HG03460 (cell line): ENCODE measurements at regions not wholly inside any gene's neighbourhood (a gene's known extent, or its start where the extent isn't known, plus 50 kb on each side); places are given as distances from the start of the nearest gene placed in this dataset.
A peak's percentile ranks its signal among the peaks of the same experiment; 100 is the strongest.

Experiments used
- ATAC-seq: cut with Tn5 transposase; IDR thresholded peaks from one replicate; pipeline ENCODE4 v1.9.1; 2021; ENCODE audit not compliant: unreplicated experiment

DNA sequence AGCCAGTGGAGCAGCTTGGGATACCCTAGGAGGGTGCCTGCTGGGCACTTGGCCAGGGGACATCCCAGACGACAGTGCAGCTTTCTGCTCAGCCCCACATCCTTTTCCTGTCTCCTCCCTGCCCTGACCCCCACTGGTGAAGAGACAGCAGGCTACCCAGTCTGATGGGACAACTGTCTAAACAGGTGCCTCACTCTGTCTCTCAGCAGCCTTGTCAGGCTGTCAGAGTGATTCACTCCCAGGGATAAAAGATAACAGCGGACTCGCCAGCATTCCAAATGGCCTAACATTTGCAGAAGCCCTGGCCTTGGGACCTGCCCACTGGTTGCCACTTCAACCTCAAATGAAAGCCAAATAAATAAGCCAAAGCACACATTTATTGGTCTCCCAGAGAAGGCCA lies 318.6 kb upstream of the PLET1 start:
- ATAC-seq: no peak

DNA sequence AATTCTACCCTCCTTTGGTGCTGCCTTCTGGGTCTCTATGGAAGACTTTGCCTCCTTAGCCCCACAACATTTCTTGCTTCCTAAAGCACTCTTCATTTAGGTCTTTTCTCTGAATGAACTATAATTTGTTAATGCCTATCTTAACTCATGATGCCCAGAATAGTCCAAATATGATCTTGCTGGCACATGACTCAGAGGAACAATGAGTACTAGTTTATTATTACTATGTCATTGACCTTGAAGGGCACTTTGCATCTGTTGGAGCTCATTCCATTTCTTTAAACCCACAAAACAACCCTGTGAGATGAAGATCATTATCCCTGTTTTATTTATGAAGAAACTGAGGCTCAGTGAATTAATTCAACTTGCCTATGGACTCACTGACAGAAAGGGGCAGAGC lies 320.2 kb upstream of the PLET1 start:
- ATAC-seq: no peak

DNA sequence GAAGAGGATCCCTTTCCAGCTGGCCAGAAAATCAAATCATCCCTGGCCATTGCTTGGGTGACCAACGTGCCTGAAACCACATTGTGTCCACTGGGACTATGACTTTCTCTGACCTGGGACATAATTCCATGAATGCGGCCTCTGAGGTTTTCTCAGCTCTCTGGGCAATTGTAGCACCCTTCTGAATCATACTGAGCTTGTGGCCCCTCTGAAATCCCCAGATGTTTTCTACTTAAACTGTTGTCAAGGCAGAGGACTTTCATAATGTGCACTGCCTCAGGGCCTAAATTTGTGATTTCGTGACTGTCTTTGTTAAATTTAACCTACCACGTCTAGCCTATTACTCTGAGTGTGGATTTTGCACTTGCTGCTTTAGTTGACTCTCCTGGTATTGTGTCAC lies 321.1 kb upstream of the PLET1 start:
- no peak for ATAC-seq

DNA sequence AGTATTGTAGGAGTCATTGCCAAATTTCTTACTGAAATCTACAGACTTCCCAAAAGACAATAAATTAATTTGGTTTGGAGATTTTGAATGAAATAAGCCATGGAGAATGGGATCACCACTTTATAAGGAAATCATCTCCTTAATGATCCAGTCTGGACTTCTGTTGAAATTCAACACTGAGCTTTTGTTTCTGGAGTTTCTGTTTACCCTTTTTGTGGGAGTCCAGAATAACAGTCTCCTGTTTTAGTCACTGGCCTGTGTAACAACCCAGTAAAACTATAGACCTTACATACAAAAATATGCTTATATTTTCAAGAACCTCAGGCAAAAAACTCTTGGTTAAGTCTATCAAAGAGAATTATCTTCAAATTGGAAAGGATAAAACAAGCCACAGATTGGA lies 321.7 kb upstream of the PLET1 start:
- ATAC-seq: no peak

DNA sequence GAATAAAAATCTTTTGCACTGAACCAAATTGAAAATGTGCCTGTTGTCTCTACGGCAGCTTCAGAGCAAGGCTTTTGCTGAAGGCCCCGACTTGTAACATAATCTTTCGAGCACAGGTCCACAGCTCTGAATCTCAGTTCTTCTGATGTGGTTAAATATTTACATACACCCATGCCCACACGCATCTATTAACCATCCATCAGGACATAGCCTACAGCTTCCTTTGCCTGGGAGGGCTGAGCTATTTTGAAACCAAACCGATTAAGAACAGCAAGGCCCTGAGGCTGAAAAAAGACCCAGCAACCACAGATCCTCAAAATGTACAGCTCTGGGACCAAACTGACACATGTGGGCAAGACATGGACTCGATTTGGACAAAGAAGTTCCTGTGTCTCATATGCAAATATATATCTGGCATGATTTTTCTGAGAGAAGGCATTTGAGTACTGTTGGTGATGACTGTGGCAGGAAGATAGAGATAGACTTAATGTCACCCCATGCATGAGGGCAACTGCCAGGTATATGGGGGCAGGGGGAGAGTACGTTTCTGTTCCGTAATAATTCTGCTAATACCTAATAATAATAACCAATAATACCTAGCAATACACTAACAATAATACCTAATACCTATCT lies 322.7 kb upstream of the PLET1 start:
- peak; percentile 87 for ATAC-seq

DNA sequence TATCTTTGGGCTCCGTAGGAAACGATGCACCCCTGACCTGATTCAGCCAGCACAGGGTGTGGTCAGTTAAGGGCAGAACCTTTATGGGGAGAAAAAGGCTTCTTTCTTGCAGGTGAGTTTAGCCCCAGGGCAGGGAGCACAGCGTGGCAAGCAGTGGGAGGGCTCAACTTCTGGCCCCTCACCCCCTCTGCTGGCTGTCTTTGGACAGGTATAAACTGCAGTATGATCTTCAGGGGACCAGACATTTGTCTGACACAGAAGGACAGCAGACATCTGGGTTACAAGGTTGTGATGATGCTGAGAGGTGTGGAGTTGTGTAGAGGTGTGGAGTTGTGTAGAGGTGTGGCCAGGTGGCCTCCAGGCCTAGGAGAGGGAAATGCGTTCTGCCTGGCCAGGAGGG lies 324.0 kb upstream of the PLET1 start:
- ATAC-seq: no peak

DNA sequence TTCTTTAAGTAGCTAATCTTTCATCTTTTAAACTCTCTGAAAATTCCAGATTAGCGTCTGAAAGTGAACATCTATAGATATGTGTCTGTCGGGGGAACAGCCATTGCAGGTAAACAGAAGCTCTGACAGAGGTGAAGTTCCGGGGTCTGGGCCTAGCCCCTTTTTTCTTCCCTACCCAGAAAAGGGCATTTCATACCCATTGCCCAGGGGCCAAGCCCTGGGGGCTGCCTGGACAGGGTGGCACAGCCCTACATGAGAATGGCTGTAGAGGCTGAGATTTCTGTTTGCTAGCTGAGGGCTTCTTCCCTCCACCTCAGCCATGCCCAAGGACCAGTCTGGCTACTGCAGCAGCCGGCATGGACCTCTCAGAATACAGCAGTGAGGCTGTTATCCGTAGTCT lies 327.0 kb upstream of the PLET1 start:
- no peak for ATAC-seq

DNA sequence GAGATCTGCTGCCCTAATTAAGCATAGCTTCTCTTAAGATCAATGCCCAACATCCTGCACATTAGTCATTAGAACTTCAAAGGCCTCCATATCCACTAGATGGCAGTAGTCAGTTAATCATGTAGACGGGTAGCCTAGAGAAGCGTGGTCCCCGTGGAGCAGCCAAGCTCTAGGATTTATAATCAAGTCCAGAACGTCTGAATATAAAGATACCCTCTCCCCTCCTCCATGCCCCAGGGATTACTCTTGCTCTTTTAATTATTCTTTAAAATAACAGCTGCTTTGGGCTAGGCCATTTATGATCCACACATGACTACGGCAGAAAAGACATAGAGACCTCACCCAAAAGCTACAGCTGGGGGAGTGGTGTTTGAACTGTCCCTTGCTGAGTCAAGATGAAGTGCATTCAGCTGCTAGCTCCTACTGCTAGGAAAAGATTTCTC lies 327.6 kb upstream of the PLET1 start:
- ATAC-seq: peak; percentile 36

DNA sequence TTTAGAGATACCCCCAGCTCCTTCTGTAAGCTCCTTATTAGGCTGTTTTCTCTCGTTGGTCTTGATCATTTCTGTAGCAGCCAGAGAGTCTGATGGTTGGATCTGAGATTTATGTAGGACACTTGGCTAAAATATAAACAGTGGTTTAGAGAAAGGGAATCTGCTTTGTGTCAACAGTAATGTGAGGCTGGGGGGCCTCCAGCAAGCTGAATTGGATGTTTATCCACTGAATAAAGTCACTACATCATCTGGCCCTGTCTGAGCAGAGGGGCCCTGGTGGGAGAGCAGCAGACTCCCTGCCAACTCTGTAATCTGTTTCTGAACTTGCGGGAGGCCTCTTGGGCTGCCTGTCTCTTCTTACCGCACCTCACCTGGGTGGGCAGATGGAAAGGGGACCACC lies 328.5 kb upstream of the PLET1 start:
- no peak for ATAC-seq

DNA sequence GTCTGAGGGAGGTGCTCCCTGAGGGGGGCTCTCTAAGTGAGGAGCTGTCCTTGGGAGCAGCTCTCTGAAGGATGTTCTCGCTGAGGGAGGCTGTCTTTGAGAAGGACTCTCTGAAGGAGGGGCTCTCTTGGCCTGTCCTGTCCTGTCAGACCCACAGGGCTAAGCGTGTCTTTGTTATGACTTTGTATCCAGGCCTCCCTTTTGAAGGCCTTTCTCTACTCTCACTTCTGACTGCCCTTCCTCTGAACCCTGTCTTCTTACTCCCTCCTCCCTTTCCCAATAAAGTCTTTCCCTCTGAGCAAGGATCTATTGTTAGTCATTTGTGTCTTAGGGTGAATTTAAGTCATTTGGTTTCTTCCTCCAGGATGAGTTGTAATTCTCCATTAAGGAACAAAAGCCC lies 330.1 kb upstream of the PLET1 start:
- no peak for ATAC-seq

DNA sequence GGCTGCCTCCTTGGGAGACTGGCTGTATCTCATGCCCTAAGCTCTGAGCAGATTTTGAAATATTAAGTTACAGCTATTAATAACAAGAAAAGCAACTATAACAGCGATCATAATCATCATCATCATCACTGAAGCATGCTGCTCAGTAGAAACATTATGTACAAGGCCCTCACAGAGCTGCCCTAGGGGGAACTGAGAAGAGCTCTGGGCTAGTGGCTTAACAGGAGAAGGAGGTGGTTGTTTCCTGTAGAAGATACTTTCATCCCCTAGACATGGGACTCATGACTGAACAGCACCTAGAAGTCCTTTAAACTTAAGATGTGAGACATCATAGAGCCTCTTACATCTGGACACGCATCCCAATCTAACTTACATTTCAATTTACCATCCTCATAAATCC lies 332.8 kb upstream of the PLET1 start:
- no peak for ATAC-seq

DNA sequence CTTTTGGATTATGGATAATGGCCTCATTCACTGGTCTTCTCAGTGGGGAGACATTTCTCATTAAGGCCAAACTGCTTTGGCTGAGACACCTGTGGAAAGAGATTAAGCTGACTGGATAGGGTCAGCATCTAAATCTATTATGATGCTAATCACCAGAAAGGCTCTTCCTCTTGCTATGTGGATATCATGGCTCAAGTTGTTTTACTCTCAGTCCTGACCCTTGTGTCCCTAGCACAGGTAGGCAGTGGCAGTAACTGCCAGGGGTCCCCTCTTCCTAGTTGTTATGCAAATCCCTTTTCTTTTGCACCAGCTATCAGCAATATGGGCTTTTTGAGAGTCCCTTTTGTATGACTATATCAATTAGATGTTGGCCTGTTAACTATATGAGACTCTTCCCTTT lies 335.7 kb upstream of the PLET1 start:
- ATAC-seq: no peak

DNA sequence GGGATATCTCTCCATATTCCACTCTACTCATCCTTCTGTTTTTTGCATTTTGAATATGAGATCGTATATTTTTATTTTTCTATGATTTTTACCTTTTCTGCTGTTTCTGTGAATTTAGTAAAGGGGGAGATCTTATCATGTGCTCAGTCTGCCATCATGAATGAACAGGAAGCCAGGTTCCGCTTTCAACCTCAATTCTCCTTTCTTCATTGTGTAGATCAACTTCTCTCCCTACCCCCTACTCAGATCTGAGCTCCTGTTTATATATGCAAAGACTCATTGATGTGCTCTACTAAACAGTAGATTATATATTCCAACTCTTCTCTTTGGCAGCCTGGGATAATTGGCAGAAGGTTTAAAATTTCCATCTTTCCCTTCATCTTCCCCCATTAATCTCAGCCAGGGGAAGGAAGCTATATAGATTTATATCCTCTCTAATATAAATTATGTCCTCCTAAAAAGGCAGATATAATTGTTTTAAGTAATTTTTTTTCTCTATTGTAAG lies 336.7 kb upstream of the PLET1 start:
- ATAC-seq: no peak

DNA sequence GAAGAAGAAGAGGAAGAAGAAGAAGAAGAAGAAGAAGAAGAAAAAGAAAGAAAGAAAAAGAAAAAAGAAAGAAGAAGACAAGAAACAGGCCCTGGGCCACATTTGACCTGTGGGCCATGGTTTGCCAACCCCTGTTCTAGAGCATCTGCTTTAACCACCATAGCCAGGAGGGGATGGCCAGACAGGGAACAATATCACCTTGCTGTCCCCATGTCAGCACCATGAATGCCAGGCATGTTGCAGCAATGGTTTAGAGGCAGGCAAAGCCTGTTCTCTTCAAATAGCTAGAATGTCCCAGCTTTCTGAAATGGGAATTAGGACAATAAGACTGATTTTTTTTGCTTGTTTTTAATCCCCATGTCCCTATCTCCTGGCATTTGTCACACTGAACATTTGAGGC lies 338.6 kb upstream of the PLET1 start:
- no peak for ATAC-seq

DNA sequence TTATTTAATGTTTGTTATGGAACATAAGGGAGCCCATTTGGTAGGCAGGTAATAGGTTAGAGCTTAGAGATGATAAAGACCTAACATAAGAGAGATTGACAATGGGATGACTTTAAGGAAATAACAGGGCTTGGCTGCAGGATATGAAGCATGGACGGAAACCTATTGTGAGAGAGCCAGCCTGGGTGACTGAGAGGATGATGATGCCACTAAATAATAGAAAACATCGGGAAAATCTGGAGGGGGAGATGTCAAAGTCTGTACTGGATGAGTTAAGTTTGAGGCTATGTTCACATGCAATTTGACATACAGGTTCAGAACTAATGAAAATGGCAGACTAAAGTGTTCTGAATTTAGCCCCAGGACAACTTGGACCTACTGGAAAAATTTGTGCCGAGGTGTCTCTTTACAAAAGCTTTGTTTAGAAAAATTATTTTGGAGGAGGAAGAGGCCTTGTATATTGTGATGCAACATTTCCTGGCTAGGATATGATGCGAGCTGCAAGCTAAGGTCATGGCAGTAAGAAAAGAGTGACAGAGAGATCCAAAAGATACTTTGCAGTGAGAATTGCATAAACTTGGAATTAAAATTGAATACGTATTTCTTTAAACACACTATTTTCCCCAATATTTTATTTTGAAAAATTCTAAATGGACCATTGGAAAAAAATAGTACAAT lies 339.3 kb upstream of the PLET1 start:
- no peak for ATAC-seq

DNA sequence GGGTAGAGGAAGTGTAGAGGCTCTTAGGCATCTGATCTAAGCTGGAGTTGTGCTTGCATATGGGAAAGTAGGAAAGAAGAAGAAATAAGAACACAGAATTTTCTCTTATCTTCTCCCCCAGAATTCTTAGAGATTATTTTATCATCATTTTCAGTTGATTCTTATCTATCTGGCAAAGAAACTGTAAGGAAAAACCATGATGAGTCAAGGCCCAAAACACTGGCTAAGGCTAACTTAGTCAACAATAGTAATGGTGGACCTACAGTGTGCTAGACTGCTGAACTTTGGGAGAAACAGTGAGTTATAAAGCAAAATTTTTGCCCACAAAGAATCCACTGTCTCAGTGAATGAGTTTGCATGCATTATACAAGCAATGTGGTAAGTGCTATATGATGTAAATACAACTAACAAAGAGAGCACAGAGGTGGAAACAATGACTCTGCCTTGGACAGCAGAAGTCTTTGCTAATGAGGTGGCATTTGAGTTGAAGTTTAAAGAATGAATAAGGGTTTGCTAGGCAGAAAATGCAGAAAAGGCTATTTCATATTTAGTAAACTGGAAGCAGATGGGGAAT lies 344.5 kb upstream of the PLET1 start:
- no peak for ATAC-seq

DNA sequence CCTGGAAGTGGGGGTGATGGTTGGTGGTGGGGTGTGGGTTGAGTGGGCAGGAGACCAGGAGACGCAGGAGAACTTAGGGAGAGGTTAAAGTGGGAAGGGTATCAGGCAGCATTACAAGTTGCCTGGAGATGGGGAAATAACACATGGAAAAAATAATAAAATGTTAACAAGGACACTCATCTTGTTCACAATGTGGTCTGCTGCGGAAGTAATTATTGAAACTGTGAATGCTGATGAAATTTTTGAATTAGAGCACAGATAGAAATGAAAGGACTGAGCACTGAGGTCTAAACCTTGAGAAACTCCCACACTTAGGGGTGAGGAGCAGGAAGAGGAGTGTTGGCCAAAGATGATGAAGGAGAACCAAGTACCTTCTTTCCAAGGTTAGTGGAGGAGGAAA lies 346.0 kb upstream of the PLET1 start:
- no peak for ATAC-seq

DNA sequence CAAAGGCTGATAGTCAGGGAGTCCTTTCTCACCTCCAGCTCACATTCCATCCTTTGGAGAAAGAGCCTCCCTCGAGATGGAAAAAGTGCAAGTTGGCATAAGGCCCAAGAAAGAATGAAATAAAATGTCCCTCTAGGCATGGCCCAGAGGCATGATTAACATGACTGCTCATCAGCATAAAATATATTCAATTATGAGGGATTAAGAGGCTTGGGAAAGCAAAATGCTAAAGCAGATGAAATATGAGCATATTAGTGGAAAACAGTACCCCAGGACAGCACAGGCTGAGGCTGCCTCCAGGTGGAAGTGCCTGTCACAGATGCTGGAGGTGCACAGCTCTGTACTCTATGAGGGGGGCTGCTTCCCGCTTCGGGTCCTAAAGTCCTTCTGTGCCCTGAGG lies 347.8 kb upstream of the PLET1 start:
- ATAC-seq: no peak

DNA sequence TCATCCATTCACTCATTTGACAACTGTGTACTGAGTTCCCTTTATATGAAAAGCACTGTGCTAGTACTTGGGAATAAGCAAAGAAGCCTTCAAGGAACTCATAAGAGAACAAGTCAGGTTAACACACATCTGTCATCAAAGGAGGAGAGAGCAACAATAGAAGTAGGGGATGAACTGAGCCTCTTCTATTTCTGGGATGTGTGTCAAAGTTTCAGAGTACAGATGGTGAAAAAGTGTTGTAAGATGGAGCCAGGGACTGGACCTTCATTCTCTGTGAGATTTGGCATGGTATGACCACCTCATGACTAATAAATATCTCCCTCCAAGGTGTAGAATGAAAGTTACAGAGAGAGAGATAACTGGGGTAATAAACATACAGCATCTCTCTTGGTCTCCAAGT lies 349.8 kb upstream of the PLET1 start:
- ATAC-seq: no peak

DNA sequence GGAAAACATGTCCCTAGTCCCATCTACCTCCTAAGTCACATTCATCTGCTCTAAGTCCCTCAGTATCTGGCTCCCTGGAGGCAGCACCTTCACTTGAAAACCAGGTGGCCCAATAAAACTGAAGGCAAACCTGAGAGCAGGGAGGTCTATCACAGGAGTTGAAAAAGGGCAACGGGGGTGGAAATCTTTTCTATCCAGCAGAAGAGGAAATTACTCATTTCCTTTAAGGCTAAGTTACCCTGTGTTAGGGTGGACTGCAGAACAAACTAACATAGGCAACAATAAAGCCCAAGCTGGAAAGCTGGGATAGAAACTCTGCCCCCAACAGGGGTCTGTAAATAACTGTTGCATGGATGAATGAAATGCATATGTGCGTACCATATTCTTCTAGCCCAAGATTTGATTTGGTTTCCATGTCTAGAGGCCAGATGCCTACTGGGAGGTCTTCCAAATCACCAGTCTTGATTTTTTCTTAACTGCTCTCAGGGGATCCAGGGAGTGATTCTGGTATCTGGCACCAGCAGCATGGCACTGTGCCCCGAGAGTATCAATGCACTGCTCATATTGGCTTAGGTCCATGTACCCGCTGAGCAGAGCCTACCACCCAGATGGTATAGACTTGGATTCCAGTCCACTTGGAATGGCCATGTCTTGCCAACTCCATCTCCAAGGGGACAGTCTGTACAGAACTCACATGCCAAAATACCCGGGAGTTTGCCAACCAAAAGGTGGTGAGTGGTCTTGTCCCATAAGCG lies 350.0 kb upstream of the NCAM1 start:
- ATAC-seq: no peak

DNA sequence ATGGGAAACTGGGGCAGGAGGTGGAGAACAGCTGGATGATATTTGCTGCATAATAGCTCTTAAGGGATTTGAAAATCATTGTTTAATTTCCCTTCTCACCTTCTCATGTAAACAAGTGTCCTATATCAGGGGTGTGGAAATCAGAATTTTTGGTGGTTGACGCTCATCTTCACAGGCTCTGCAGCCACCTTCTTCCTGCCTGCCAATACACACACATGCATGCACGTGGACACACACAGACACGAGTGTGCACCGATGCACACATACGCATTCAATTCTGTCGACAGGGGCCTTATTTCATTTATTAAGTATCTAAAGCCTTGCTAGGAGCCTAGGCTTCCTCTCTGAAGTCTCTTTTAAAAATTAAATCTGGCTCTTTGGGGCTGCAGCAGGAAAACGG lies 349.4 kb upstream of the NCAM1 start:
- ATAC-seq: no peak
